ENCODE measurements at regions not wholly inside any gene's neighbourhood (a gene's known extent, or its start where the extent isn't known, plus 50 kb on each side); places are given as distances from the start of the nearest gene placed in this dataset.

GRCh38 chr2:551621-552020, 125.6 kb downstream of the TMEM18 start:
- TF ChIP-seq TOX (CRISPR knock-in tag; IDR thresholded peaks at IDR 0.05; ENCODE audit: borderline replicate concordance) (no peak), PPARA (CRISPR knock-in tag; IDR thresholded peaks at IDR 0.05; ENCODE audit: borderline replicate concordance) (no peak), SNAI2 (CRISPR knock-in tag; IDR thresholded peaks at IDR 0.05) (no peak), ISL1 (CRISPR knock-in tag; IDR thresholded peaks at IDR 0.05) (no peak), ZFP30 (CRISPR knock-in tag; IDR thresholded peaks at IDR 0.05) (no peak), ARNTL (CRISPR knock-in tag; IDR thresholded peaks at IDR 0.05; ENCODE audit: borderline replicate concordance, low read depth) (no peak), BACH2 (CRISPR knock-in tag; IDR thresholded peaks at IDR 0.05; ENCODE audit: borderline replicate concordance) (no peak), GLIS3 (CRISPR knock-in tag; IDR thresholded peaks at IDR 0.05) (no peak), ZFP3 (CRISPR knock-in tag; IDR thresholded peaks at IDR 0.05) (no peak), ZC3H10 (CRISPR knock-in tag; IDR thresholded peaks at IDR 0.05) (no peak), ZNF565 (CRISPR knock-in tag; conservative IDR thresholded peaks at IDR 0.05; ENCODE audit: low read depth) (no peak), CSDC2 (CRISPR knock-in tag; IDR thresholded peaks at IDR 0.05) (no peak), ZNF70 (CRISPR knock-in tag; IDR thresholded peaks at IDR 0.05) (no peak), RARB (CRISPR knock-in tag; IDR thresholded peaks at IDR 0.05) (no peak), OSR1 (CRISPR knock-in tag; IDR thresholded peaks at IDR 0.05) (no peak), TCF4 (CRISPR knock-in tag; IDR thresholded peaks at IDR 0.05; ENCODE audit: borderline replicate concordance) (no peak)
- TF ChIP-seq, protein P1, sequence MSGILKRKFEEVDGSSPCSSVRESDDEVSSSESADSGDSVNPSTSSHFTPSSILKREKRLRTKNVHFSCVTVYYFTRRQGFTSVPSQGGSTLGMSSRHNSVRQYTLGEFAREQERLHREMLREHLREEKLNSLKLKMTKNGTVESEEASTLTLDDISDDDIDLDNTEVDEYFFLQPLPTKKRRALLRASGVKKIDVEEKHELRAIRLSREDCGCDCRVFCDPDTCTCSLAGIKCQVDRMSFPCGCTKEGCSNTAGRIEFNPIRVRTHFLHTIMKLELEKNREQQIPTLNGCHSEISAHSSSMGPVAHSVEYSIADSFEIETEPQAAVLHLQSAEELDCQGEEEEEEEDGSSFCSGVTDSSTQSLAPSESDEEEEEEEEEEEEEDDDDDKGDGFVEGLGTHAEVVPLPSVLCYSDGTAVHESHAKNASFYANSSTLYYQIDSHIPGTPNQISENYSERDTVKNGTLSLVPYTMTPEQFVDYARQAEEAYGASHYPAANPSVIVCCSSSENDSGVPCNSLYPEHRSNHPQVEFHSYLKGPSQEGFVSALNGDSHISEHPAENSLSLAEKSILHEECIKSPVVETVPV (CRISPR knock-in tag; IDR thresholded peaks at IDR 0.05), result no peak
- TF ChIP-seq, protein P2, sequence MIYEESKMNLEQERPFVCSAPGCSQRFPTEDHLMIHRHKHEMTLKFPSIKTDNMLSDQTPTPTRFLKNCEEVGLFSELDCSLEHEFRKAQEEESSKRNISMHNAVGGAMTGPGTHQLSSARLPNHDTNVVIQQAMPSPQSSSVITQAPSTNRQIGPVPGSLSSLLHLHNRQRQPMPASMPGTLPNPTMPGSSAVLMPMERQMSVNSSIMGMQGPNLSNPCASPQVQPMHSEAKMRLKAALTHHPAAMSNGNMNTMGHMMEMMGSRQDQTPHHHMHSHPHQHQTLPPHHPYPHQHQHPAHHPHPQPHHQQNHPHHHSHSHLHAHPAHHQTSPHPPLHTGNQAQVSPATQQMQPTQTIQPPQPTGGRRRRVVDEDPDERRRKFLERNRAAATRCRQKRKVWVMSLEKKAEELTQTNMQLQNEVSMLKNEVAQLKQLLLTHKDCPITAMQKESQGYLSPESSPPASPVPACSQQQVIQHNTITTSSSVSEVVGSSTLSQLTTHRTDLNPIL (CRISPR knock-in tag; IDR thresholded peaks at IDR 0.05; ENCODE audit: low read depth), result no peak
- TF ChIP-seq, protein P3, sequence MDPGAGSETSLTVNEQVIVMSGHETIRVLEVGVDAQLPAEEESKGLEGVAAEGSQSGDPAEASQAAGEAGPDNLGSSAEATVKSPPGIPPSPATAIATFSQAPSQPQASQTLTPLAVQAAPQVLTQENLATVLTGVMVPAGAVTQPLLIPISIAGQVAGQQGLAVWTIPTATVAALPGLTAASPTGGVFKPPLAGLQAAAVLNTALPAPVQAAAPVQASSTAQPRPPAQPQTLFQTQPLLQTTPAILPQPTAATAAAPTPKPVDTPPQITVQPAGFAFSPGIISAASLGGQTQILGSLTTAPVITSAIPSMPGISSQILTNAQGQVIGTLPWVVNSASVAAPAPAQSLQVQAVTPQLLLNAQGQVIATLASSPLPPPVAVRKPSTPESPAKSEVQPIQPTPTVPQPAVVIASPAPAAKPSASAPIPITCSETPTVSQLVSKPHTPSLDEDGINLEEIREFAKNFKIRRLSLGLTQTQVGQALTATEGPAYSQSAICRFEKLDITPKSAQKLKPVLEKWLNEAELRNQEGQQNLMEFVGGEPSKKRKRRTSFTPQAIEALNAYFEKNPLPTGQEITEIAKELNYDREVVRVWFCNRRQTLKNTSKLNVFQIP (CRISPR knock-in tag; IDR thresholded peaks at IDR 0.05; ENCODE audit: borderline replicate concordance, low read depth), result no peak
- no peak for ATAC-seq

DNA sequence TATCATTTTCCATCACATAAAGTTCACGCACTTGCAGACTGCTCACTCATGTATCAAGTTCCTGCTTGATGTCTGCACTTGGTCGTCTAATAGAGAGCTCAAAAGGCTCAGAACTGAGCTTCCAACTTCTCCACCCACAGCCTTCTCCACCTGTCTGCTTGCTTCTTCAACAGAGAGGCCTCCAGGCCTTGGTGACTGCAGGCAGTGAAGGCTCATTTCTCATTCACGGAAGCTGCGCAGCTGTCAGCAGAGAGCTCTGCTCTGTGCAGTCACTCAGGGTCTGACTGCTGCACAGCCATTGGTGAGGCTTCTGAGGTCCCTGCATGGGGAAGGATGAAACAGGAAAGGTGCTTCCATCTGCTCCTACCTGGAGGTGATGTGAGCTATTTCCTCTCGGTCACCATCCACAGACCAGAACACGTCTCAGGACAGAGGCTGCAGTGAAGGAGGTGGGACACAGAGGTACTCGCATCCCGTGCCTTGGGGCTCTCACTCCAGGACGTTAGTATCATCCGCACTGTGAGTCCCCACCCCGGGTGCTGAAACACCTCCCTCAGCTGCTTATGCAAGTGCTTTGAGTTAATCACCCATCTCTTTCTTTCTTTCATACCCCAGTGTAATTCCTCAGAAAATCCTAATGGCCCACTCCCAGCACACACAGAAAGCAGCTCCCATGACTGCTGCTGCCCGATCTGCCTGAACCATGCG, 126.2 kb downstream of the TMEM18 start:
- ATAC-seq, result no peak
- TF ChIP-seq OSR1 (CRISPR knock-in tag; IDR thresholded peaks at IDR 0.05) (no peak), ZNF565 (CRISPR knock-in tag; conservative IDR thresholded peaks at IDR 0.05; ENCODE audit: low read depth) (no peak), RARB (CRISPR knock-in tag; IDR thresholded peaks at IDR 0.05) (no peak), ZC3H10 (CRISPR knock-in tag; IDR thresholded peaks at IDR 0.05) (no peak), ARNTL (CRISPR knock-in tag; IDR thresholded peaks at IDR 0.05; ENCODE audit: borderline replicate concordance, low read depth) (no peak)

DNA sequence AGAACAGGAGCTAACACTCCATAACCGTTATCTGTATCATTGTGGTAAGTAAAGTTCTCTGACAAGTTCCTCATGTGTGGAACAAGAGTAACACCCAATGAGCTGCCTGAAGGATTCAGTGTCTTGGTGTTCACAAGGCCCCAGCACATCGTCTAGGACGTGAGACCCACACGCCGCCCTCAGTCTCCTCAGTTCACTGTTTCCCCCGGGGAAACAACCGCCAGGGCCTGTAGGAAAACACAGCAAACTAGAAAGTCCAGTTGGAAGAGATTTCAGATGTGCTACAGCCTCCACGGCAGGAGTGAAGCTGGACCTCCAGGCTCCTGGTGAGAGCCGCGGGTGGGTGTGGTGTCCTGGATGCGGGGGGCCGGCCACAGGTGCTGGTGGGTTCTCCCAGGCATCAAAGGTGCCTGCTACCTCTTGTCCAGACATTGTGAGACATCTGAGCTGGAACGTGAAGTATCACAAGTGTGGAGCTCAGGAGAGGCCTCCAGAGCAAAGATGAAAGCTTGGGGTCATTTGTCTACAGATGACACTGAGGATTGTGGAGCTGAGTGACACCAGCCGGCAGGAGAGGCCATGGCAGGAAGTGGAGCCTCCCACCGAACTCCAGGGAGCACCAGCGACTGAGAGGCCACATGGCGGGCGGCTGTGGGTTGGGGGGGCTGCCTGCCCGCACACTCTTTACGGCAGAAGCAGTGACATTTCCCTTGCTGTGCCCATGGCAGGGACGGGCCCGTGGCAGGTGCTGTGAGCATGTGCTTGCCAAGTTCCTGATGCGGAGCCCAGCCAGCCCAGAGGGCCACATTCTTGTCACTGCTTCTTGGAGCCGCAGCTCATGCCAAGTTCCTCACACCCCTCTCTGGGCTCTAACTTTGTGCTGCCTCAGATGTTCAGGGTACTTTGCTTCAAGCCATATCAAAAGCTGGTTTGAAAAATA, 131.2 kb downstream of the TMEM18 start:
- TF ChIP-seq, protein P1 (CRISPR knock-in tag; IDR thresholded peaks at IDR 0.05), result no peak
- TF ChIP-seq OSR1 (CRISPR knock-in tag; IDR thresholded peaks at IDR 0.05), result no peak
- TF ChIP-seq, protein P3 (CRISPR knock-in tag; IDR thresholded peaks at IDR 0.05; ENCODE audit: borderline replicate concordance, low read depth), result no peak
- no peak for TF ChIP-seq ESRRG (CRISPR knock-in tag; IDR thresholded peaks at IDR 0.05)
- no peak for TF ChIP-seq ARNTL (CRISPR knock-in tag; IDR thresholded peaks at IDR 0.05; ENCODE audit: borderline replicate concordance, low read depth)
- TF ChIP-seq PPARA (CRISPR knock-in tag; IDR thresholded peaks at IDR 0.05; ENCODE audit: borderline replicate concordance), result no peak
- TF ChIP-seq SNAI2 (CRISPR knock-in tag; IDR thresholded peaks at IDR 0.05), result no peak
- no peak for TF ChIP-seq ZNF565 (CRISPR knock-in tag; conservative IDR thresholded peaks at IDR 0.05; ENCODE audit: low read depth)
- no peak for TF ChIP-seq ISL1 (CRISPR knock-in tag; IDR thresholded peaks at IDR 0.05)
- no peak for TF ChIP-seq RARB (CRISPR knock-in tag; IDR thresholded peaks at IDR 0.05)
- no peak for TF ChIP-seq ZNF70 (CRISPR knock-in tag; IDR thresholded peaks at IDR 0.05)
- no peak for TF ChIP-seq ZFP30 (CRISPR knock-in tag; IDR thresholded peaks at IDR 0.05)
- TF ChIP-seq, protein P2 (CRISPR knock-in tag; IDR thresholded peaks at IDR 0.05; ENCODE audit: low read depth), result no peak
- no peak for TF ChIP-seq TCF4 (CRISPR knock-in tag; IDR thresholded peaks at IDR 0.05; ENCODE audit: borderline replicate concordance)
- TF ChIP-seq BACH2 (CRISPR knock-in tag; IDR thresholded peaks at IDR 0.05; ENCODE audit: borderline replicate concordance), result no peak
- TF ChIP-seq PATZ1 (CRISPR knock-in tag; IDR thresholded peaks at IDR 0.05; ENCODE audit: borderline replicate concordance), result no peak
- no peak for ATAC-seq
